ENCODE measurements at regions not wholly inside any gene's neighbourhood (a gene's known extent, or its start where the extent isn't known, plus 50 kb on each side); places are given as distances from the start of the nearest gene placed in this dataset.

DNA sequence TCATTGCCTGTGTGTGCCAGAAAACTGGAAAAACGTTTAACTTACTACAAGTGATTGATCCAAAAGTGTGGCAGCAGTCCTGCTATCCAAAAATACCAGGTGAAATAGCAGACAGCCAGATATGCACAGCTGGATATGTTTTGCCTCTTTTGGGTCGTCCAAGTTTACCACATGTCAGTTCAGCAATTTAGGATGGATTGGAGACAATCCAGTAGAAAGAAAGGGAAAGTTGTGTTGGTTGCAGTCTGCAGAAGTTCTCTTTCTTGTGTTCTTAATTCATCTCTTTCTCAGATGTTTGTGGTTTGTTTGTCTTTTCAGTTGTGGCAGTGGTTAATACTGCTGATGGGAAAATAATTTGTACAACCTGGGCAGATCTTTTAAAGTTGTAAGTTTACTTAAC is 645.0 kb downstream of the PTPRC start:
- H3K9me3 Mint-ChIP-seq, result no peaks in the 10 kb centered on the region
- Histone ChIP-seq H3K4me1 (ENCODE audit: control insufficient read depth, insufficient read depth, low read length) (no peaks in the 10 kb centered on the region), H3K4me3 (ENCODE audit: low read length) (no peak overlapping the region), H3K27me3 (ENCODE audit: control insufficient read depth, insufficient read depth, low read length, poor library complexity, severe bottlenecking) (no peaks in the 10 kb centered on the region), H3K9me3 (ENCODE audit: control insufficient read depth, low read length) (no peaks in the 10 kb centered on the region), H3K27ac (ENCODE audit: low read depth, low read length) (no peak overlapping the region), H3K9ac (ENCODE audit: extremely low read depth, low read length, poor library complexity, severe bottlenecking) (no peak overlapping the region), H3K36me3 (ENCODE audit: control insufficient read depth, insufficient read depth, low read length) (no peaks in the 10 kb centered on the region)
- H3K4me1 Mint-ChIP-seq, result peaks cover 2% of the 10 kb centered on the region
- no peak overlapping the region for H3K27ac Mint-ChIP-seq
- H3K36me3 Mint-ChIP-seq (ENCODE audit: low read depth), result no peaks in the 10 kb centered on the region
- 67 to 75% methylated on average over 1 to 2 of the region's 2 CpGs for WGBS, 2 experiments (ENCODE audit: insufficient coverage in 1 of 2, insufficient read length in 1 of 2)
- TF ChIP-seq, protein P1, sequence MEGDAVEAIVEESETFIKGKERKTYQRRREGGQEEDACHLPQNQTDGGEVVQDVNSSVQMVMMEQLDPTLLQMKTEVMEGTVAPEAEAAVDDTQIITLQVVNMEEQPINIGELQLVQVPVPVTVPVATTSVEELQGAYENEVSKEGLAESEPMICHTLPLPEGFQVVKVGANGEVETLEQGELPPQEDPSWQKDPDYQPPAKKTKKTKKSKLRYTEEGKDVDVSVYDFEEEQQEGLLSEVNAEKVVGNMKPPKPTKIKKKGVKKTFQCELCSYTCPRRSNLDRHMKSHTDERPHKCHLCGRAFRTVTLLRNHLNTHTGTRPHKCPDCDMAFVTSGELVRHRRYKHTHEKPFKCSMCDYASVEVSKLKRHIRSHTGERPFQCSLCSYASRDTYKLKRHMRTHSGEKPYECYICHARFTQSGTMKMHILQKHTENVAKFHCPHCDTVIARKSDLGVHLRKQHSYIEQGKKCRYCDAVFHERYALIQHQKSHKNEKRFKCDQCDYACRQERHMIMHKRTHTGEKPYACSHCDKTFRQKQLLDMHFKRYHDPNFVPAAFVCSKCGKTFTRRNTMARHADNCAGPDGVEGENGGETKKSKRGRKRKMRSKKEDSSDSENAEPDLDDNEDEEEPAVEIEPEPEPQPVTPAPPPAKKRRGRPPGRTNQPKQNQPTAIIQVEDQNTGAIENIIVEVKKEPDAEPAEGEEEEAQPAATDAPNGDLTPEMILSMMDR (conservative IDR thresholded peaks at IDR 0.05), result no peak
- H3K27me3 Mint-ChIP-seq (ENCODE audit: insufficient read depth), result no peaks in the 10 kb centered on the region
- H3K4me3 Mint-ChIP-seq, result no peak overlapping the region
- no peak for DNase-seq

DNA sequence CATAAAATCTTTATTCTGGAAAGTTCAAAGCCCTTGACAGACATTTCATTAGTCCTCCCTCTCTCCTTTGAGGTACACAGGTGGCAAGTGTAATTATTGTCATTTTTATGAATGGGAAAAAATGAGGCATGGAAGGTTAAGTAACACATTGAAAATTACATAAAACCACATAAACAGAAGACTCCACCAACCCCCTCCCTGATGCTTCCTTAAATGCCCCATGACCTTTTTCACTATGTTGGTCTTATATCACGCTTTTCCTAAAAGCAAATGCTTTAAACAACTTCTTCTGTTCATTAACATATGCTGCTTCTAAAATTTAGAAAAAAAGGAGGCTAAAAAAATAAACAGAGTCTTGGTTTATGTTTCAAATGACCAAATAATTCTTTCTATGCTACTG is 648.4 kb downstream of the PTPRC start:
- Mint-ChIP-seq H3K36me3 (ENCODE audit: low read depth) (no peaks in the 10 kb centered on the region), H3K9me3 (no peaks in the 10 kb centered on the region), H3K27me3 (ENCODE audit: insufficient read depth) (no peaks in the 10 kb centered on the region), H3K4me3 (no peak overlapping the region), H3K27ac (no peak overlapping the region), H3K4me1 (peaks cover 14% of the 10 kb centered on the region)
- Histone ChIP-seq H3K36me3 (ENCODE audit: control insufficient read depth, insufficient read depth, low read length) (no peaks in the 10 kb centered on the region), H3K27ac (ENCODE audit: low read depth, low read length) (no peak overlapping the region), H3K27me3 (ENCODE audit: control insufficient read depth, insufficient read depth, low read length, poor library complexity, severe bottlenecking) (no peaks in the 10 kb centered on the region), H3K4me3 (ENCODE audit: low read length) (no peak overlapping the region), H3K9me3 (ENCODE audit: control insufficient read depth, low read length) (no peaks in the 10 kb centered on the region), H3K4me1 (ENCODE audit: control insufficient read depth, insufficient read depth, low read length) (peaks cover 9% of the 10 kb centered on the region), H3K9ac (ENCODE audit: extremely low read depth, low read length, poor library complexity, severe bottlenecking) (no peak overlapping the region)
- no peak for DNase-seq
- TF ChIP-seq, protein P1 (conservative IDR thresholded peaks at IDR 0.05), result no peak
- WGBS, 2 experiments (ENCODE audit: insufficient coverage in 1 of 2, insufficient read length in 1 of 2), result 100% methylated on average over 1 of the region's 1 CpG; no CpG with 5 or more reads in 1 of the 2 experiments

DNA sequence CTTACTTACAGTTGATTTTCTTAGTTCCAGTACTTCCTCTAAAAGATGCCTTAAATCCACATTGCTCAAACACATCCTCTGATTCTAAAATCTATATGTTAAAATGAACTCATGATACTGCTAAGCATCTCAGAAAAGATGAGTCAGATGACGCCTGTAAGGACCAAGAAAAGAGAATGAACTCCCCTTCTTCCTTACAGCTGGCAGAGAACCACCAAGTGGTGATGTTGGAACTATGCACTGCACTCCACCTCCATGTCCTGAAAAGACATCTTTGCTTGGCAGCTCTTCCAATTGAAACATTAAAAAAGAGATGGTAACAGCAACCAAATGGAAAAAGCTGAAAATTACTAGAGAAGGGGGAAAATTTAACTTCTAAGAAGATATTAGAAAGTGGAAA is 648.8 kb downstream of the PTPRC start:
- no peak overlapping the region for H3K9ac ChIP-seq (ENCODE audit: extremely low read depth, low read length, poor library complexity, severe bottlenecking)
- no peaks in the 10 kb centered on the region for H3K36me3 ChIP-seq (ENCODE audit: control insufficient read depth, insufficient read depth, low read length)
- H3K4me1 ChIP-seq (ENCODE audit: control insufficient read depth, insufficient read depth, low read length), result peaks cover 9% of the 10 kb centered on the region
- H3K9me3 Mint-ChIP-seq, result no peaks in the 10 kb centered on the region
- no peak overlapping the region for H3K4me3 ChIP-seq (ENCODE audit: low read length)
- H3K4me1 Mint-ChIP-seq, result peaks cover 14% of the 10 kb centered on the region
- DNase-seq, result no peak
- no peaks in the 10 kb centered on the region for H3K27me3 ChIP-seq (ENCODE audit: control insufficient read depth, insufficient read depth, low read length, poor library complexity, severe bottlenecking)
- TF ChIP-seq, protein P1 (conservative IDR thresholded peaks at IDR 0.05), result peak; percentile 40
- WGBS, 2 experiments (ENCODE audit: insufficient coverage in 1 of 2, insufficient read length in 1 of 2), result 88% methylated on average over 1 of the region's 1 CpG; no CpG with 5 or more reads in 1 of the 2 experiments
- H3K36me3 Mint-ChIP-seq (ENCODE audit: low read depth), result no peaks in the 10 kb centered on the region
- no peaks in the 10 kb centered on the region for H3K27me3 Mint-ChIP-seq (ENCODE audit: insufficient read depth)
- no peak overlapping the region for H3K27ac Mint-ChIP-seq
- H3K4me3 Mint-ChIP-seq, result no peak overlapping the region
- H3K27ac ChIP-seq (ENCODE audit: low read depth, low read length), result no peak overlapping the region
- H3K9me3 ChIP-seq (ENCODE audit: control insufficient read depth, low read length), result no peaks in the 10 kb centered on the region

Measured in endodermal cell (in vitro differentiated cells).